SK-N-SH (cell line): ENCODE measurements at regions not wholly inside any gene's neighbourhood (a gene's known extent, or its start where the extent isn't known, plus 50 kb on each side); places are given as distances from the start of the nearest gene placed in this dataset.

Experiments used
- CHD2 ChIP-seq: fragments of 150-350 bp; IDR thresholded peaks from 2 replicates; pipeline ENCODE4 v1.6.1; 2018; ENCODE audit warnings: low read length; ENCODE audit not compliant: partially characterized antibody
- CTCF ChIP-seq: fragments of 200-600 bp; sonication (generic); IDR thresholded peaks from 2 replicates; pipeline ENCODE4 v1.6.1; 2017; ENCODE audit warnings: antibody characterized with exemption, mild to moderate bottlenecking, moderate library complexity
- EZH2phosphoT487 ChIP-seq: fragments of 200-600 bp; sonication (generic); IDR thresholded peaks from 2 replicates; pipeline ENCODE4 v1.6.1; 2017; ENCODE audit warnings: low read depth, mixed run types, mild to moderate bottlenecking, antibody characterized with exemption, moderate library complexity, borderline replicate concordance
- FOXM1 ChIP-seq: IDR thresholded peaks from 2 replicates; pipeline ENCODE4 v1.4.0; 2012; ENCODE audit warnings: low read depth, mild to moderate bottlenecking
- JUND ChIP-seq: IDR thresholded peaks from 2 replicates; pipeline ENCODE4 v1.4.0; 2012
- NRF1 ChIP-seq: IDR thresholded peaks from 2 replicates; pipeline ENCODE4 v1.6.1; 2012; ENCODE audit warnings: low read depth, mild to moderate bottlenecking, low read length
- RCOR1 ChIP-seq: fragments of 150-350 bp; IDR thresholded peaks from 2 replicates; pipeline ENCODE4 v1.6.1; 2017; ENCODE audit warnings: antibody characterized with exemption, low read length
- RFX5 ChIP-seq: IDR thresholded peaks from 2 replicates; pipeline ENCODE4 v1.6.1; 2012; ENCODE audit warnings: mild to moderate bottlenecking, improper control_type of control experiment, low read length
- RXRA ChIP-seq: IDR thresholded peaks from 2 replicates; pipeline ENCODE4 v1.4.0; 2012; ENCODE audit warnings: low read depth, mild to moderate bottlenecking, borderline replicate concordance
- SIN3A ChIP-seq: IDR thresholded peaks from 2 replicates; pipeline ENCODE4 v1.6.1; 2012; ENCODE audit warnings: low read depth, mild to moderate bottlenecking, low read length, moderate library complexity, borderline replicate concordance
- SMC3 ChIP-seq: IDR thresholded peaks from 2 replicates; pipeline ENCODE4 v1.6.1; 2012; ENCODE audit warnings: low read depth, low read length, improper control_type of control experiment
- USF2 ChIP-seq: fragments of 150-350 bp; IDR thresholded peaks from 2 replicates; pipeline ENCODE4 v1.6.1; 2017; ENCODE audit warnings: antibody characterized with exemption, low read length, low read depth, borderline replicate concordance

- TF ChIP-seq EZH2phosphoT487: no peak
- no peak for TF ChIP-seq CTCF
- TF ChIP-seq USF2: no peak
- TF ChIP-seq CHD2: no peak
- no peak for TF ChIP-seq FOXM1
- TF ChIP-seq RXRA: no peak
- no peak for TF ChIP-seq SMC3
- TF ChIP-seq RFX5: no peak
- TF ChIP-seq SIN3A: no peak
- no peak for TF ChIP-seq JUND
- TF ChIP-seq NRF1: no peak
- TF ChIP-seq RCOR1: no peak
Observed at GRCh38 chr1:103854279-103854678, 104.6 kb downstream of the AMY1C start.
